Stimulated activated CD4-positive, alpha-beta T cell treated with anti-CD3 and anti-CD28 coated beads, Interleukin-2, amount 100 ng/mL, for 24 hours (primary cell): ENCODE measurements at regions not wholly inside any gene's neighbourhood (a gene's known extent, or its start where the extent isn't known, plus 50 kb on each side); places are given as distances from the start of the nearest gene placed in this dataset.

Experiments used
- DNase-seq, 2 donors: peaks; one replicate each; pipeline ENCODE4 v3.0.0-alpha.2; 2020

DNA sequence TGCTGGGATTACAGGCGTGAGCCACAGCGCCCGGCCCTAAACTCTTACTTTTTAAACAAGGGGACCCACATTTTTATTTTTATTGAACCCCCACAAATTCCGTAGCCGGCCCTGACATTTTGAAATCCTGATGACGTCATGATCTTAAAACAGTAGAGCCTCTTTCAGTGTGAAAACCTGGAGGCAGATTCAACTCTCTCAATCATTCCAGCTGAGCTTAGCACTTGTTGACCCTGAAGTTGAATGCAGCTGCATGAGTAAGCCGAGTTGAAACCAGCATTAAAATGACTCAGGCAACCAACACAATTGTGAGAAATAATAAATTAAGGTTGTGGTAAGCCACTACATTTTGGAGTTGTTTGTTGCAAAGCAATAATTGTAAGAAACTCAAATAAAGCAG lies 93.9 kb upstream of the ADGRL4 start:
- DNase-seq: no peak

DNA sequence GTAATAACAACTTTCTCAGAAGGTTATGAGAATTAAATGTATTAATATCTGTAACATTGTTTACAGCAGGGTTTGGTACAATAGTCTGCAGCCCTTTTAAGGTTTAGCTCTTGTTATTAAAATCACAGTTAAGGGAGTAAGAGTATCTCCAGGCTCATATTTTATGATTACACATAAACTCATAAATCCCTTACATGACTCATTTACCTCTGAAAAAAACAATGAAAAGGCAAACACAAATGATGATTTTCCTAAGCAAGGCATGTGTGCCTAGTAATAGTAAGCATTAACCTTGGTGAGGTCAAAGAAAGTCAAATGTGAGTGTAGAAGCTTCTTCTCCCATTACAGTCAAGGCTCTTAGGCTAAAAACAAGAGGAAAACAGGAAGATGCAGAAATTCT lies 84.5 kb upstream of the ADGRL4 start:
- no peak for DNase-seq

DNA sequence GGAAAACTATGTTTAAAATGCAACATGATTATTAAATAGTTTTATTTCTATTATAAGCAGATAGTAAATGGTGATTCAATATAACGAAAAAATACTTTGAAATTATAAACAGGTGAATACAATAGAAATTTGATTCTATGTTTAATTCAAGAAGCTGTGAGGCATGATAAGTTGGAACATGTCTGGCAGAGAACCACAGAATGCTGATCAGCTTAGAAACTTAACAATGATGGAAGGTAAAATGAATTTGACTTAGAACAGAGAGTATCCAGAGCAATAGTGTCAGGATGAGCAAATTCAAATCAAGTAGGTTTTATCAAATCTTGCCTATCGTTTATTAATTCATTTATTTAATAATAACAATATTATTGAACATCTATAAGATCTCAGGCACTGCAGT lies 83.4 kb upstream of the ADGRL4 start:
- no peak for DNase-seq

DNA sequence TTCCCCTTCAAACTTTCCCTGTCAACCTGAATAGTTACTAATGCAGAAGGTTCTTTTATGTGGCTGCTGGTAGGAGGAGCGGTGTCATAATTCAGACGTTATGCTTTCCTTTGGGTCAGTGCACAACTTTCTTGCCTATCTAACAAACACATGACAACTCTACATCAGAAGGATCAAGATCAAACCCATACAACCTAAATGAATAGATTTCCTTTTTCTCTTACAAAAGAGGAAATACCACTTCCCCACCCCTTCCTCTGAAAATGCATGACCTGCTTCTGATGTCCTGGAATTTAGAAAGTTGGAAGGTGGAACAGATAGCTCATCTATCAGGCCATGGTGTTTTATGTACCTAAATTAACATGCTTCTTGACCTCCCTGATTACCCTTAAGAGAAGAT lies 75.7 kb upstream of the ADGRL4 start:
- no peak for DNase-seq

DNA sequence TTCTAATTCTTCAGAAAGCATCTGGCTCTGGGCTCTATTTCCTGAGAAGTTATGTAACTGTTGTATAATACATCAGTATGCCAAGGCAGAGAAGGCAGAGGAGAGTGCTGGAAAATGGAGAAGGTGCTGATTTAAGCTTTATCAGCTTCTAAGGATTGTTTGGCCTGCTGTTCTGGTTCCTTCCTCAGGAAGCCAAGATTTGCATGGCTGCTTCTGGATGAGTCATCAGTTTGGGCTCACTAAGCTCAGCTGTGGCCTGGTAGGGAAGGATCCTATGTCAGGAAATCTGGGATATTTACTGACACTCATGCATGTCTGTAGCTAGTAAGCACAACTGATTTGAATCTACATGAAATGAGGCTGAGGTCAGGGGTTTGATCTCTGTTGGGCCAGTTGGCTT lies 73.2 kb upstream of the ADGRL4 start:
- no peak for DNase-seq

DNA sequence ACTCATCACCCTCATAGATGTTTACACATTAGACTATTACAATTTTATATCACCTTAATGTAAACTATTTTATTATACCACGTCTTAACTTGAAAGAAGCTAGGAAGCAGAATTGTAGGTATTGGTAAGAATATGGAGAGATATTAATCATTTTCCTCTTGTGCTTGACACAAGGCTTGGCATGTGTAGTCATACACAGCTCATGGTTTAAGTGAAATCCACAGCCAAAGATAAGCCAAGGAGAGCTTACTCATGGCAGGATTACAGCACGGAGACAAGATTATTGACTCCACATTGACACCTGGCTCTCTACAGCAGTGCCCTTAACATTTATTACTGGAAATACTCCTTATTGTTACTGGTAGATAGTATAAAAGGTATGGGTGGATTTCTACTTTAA lies 68.4 kb upstream of the ADGRL4 start:
- DNase-seq: no peak

DNA sequence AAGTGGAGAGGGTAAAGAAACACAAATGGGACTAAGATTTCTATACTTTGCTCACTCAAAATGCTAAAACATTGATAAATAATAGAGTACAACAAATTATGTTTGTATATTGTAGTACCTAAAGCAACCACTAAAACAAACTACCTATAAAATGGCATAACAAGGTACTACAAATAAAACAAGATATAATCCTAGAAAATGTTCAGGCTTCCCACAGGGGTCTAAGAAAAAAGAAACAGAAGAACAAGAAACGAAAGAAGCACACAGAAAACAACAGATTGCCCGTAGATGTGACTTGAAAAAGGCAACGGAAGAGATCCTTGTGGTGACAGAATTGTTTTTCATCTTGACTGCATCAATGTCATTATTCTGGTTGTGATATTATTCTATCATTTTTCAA lies 63.3 kb upstream of the ADGRL4 start:
- DNase-seq: no peak

DNA sequence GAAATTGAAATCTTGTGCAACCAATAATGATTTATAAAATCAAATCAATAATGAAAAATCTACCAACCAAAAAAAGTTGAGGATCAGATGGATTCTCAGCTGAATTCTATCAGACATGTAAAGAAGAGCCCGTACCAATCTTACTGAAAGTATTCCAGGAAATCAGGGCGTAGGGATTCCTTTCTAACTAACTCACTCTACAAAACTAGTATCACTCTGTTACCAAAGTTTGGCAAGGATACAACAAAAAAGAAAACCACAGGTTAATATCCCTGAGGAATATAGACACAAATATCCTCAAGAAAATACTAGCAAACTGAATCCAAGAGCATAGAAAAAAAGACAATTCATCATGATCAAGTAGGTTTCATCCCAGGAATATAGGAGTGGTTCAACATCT lies 52.8 kb upstream of the ADGRL4 start:
- DNase-seq: no peak
